GM12892 (cell line): ENCODE measurements at regions not wholly inside any gene's neighbourhood (a gene's known extent, or its start where the extent isn't known, plus 50 kb on each side); places are given as distances from the start of the nearest gene placed in this dataset.

Experiments
- POLR2A ChIP-seq: IDR thresholded peaks from 2 replicates; pipeline ENCODE4 v1.6.1; 2011; ENCODE audit warnings: low read depth, low read length, control low read depth
- POLR2AphosphoS5 ChIP-seq: IDR thresholded peaks from 2 replicates; pipeline ENCODE4 v1.6.1; 2011; ENCODE audit warnings: low read depth, low read length, control low read depth
- TAF1 ChIP-seq: IDR thresholded peaks from 2 replicates; pipeline ENCODE4 v1.6.1; 2011; ENCODE audit warnings: low read depth, mild to moderate bottlenecking, control low read depth, low read length, borderline replicate concordance

- TF ChIP-seq POLR2AphosphoS5 (no peak), POLR2A (no peak), TAF1 (no peak)
Measured at GRCh38 chr20:10762216-10762615, 88.4 kb upstream of the JAG1 start.
